Activated CD4-positive, alpha-beta T cell treated with anti-CD3 and anti-CD28 coated beads for 1 hour (primary cell): ENCODE measurements at regions not wholly inside any gene's neighbourhood (a gene's known extent, or its start where the extent isn't known, plus 50 kb on each side); places are given as distances from the start of the nearest gene placed in this dataset.

Experiments used
- DNase-seq: peaks from one replicate; pipeline ENCODE4 v3.0.0-alpha.2; 2020

- no peak for DNase-seq
Measured at GRCh38 chr2:172153156-172153555, 50.5 kb upstream of the DLX2 start.

- DNase-seq = no peak
Measured at GRCh38 chr2:172153757-172154156, 51.1 kb upstream of the DLX2 start.

- no peak for DNase-seq
Measured at GRCh38 chr2:172155752-172156151, 53.1 kb upstream of the DLX2 start.

- no peak for DNase-seq
Measured at GRCh38 chr2:172160839-172161238, 58.1 kb upstream of the DLX2 start.

GRCh38 chr2:172162225-172162733, 59.6 kb upstream of the DLX2 start:
- no peak for DNase-seq

GRCh38 chr2:172162739-172163336, 60.1 kb upstream of the DLX2 start:
- DNase-seq = no peak

GRCh38 chr2:172168917-172169346, 66.2 kb upstream of the DLX2 start:
- DNase-seq = no peak

- DNase-seq = no peak
Measured at GRCh38 chr2:172169611-172170010, 66.9 kb upstream of the DLX2 start.

GRCh38 chr2:172172513-172173173, 69.9 kb upstream of the DLX2 start:
- peak; percentile 53 for DNase-seq

- no peak for DNase-seq
Measured at GRCh38 chr2:172173174-172173706, 70.5 kb upstream of the DLX2 start.

GRCh38 chr2:172177581-172177980, 74.9 kb upstream of the DLX2 start:
- DNase-seq = no peak

- DNase-seq = no peak
Measured at GRCh38 chr2:172177996-172178395, 75.3 kb upstream of the DLX2 start.

- DNase-seq = no peak
Measured at GRCh38 chr2:172179045-172179701, 76.5 kb upstream of the DLX2 start.

GRCh38 chr2:172181840-172182239, 79.1 kb upstream of the DLX2 start:
- DNase-seq = no peak

GRCh38 chr2:172182624-172183023, 79.9 kb upstream of the DLX2 start:
- DNase-seq = no peak

- no peak for DNase-seq
Measured at GRCh38 chr2:172193331-172194089, 90.8 kb upstream of the DLX2 start.

- DNase-seq = no peak
Measured at GRCh38 chr2:172195836-172196376, 93.2 kb upstream of the DLX2 start.

- DNase-seq = no peak
Measured at GRCh38 chr2:172196768-172197431, 94.2 kb upstream of the DLX2 start.

- DNase-seq = no peak
Measured at GRCh38 chr2:172198361-172198760, 95.7 kb upstream of the DLX2 start.

GRCh38 chr2:172198908-172199307, 96.2 kb upstream of the DLX2 start:
- DNase-seq = no peak

- no peak for DNase-seq
Measured at GRCh38 chr2:172200495-172201085, 97.9 kb upstream of the DLX2 start.

- no peak for DNase-seq
Measured at GRCh38 chr2:172204309-172204708, 101.6 kb upstream of the DLX2 start.
